H1 (cell line): ENCODE measurements at regions not wholly inside any gene's neighbourhood (a gene's known extent, or its start where the extent isn't known, plus 50 kb on each side); places are given as distances from the start of the nearest gene placed in this dataset.

Source experiments
- CTCF ChIA-PET: fragments of 300-600 bp; sonication (Branson Sonifier 250); formaldehyde crosslinking; loops from one replicate; lab custom pipeline; 2021; ENCODE audit not compliant: partially characterized antibody; lab: Charles Lee
- POLR2A ChIA-PET: fragments of 300-600 bp; sonication (Branson Sonifier 250); formaldehyde crosslinking; loops from one replicate; lab custom pipeline; 2021; ENCODE audit warnings: inconsistent platforms; ENCODE audit not compliant: partially characterized antibody; lab: Charles Lee
- DNase-seq, 2 experiments: peaks; one replicate each; pipeline versions ENCODE4 v3.0.0 to v3.0.0-alpha.2; 2010 to 2022; ENCODE audit warnings: low spot score in 2 of 2, low read depth in 1 of 2, mixed read lengths in 1 of 2
- FAIRE-seq: peaks from 2 replicates; lab custom pipeline; 2011; peaks lifted over from hg19 to GRCh38; lab: Jason Lieb, UNC
- H2AFZ ChIP-seq: 2 replicates; pipeline ENCODE4 v1.8.1; 2012; ENCODE audit warnings: low read length, inconsistent platforms
- H2AK5ac ChIP-seq: 2 replicates; pipeline ENCODE4 v1.6.1; 2013; ENCODE audit warnings: low read depth, low read length
- H2BK120ac ChIP-seq: replicated peaks from 2 replicates; pipeline ENCODE3; 2013; ENCODE audit warnings: low read depth, low read length, inconsistent platforms
- H2BK12ac ChIP-seq: 2 replicates; pipeline ENCODE4 v1.6.1; 2013; ENCODE audit warnings: low read depth, low read length
- H2BK15ac ChIP-seq: 2 replicates; pipeline ENCODE4 v1.6.1; 2013; ENCODE audit warnings: low read length
- H2BK20ac ChIP-seq: 2 replicates; pipeline ENCODE4 v1.6.1; 2013; ENCODE audit warnings: low read length
- H2BK5ac ChIP-seq: 2 replicates; pipeline ENCODE4 v1.6.1; 2013; ENCODE audit warnings: low read depth, low read length
- H3K14ac ChIP-seq: 2 replicates; pipeline ENCODE4 v1.6.1; 2013; ENCODE audit warnings: inconsistent platforms; ENCODE audit not compliant: insufficient read length
- H3K18ac ChIP-seq: 2 replicates; pipeline ENCODE4 v1.6.1; 2013; ENCODE audit warnings: low read length; ENCODE audit errors: extremely low read depth
- H3K23ac ChIP-seq: 2 replicates; pipeline ENCODE4 v1.6.1; 2013; ENCODE audit warnings: inconsistent platforms; ENCODE audit not compliant: insufficient read length
- H3K23me2 ChIP-seq: 2 replicates; pipeline ENCODE4 v1.6.1; 2013; ENCODE audit warnings: low read depth, low read length
- H3K27ac ChIP-seq: 2 replicates; pipeline ENCODE4 v1.6.1; 2011; ENCODE audit warnings: low read depth, low read length, inconsistent platforms
- H3K27me3 ChIP-seq, 4 experiments: replicated peaks in 1 of 4; 1 replicate in 1 of 4; 2 replicates in 3 of 4; pipeline versions ENCODE4 v1.6.1 to v1.8.1; 2011 to 2013; ENCODE audit warnings: low read length in 3 of 4, mild to moderate bottlenecking in 3 of 4, inconsistent platforms in 2 of 4, mixed read lengths in 2 of 4, moderate library complexity in 1 of 4; ENCODE audit not compliant: control insufficient read depth in 3 of 4, insufficient read depth in 3 of 4; ENCODE audit errors: extremely low read depth in 1 of 4
- H3K36me3 ChIP-seq, 4 experiments: 2 replicates each; pipeline versions ENCODE4 v1.6.1 to v1.8.1; 2011 to 2013; ENCODE audit warnings: mild to moderate bottlenecking in 4 of 4, low read length in 3 of 4, moderate library complexity in 2 of 4, control low read depth in 1 of 4, inconsistent platforms in 1 of 4; ENCODE audit not compliant: insufficient read depth in 4 of 4, control insufficient read depth in 2 of 4
- H3K4ac ChIP-seq: replicated peaks from 2 replicates; pipeline ENCODE3; 2013; ENCODE audit warnings: low read length, low read depth, mixed read lengths, inconsistent platforms; ENCODE audit not compliant: insufficient read length
- H3K4me1 ChIP-seq, 4 experiments: replicated peaks in 1 of 4; 1 replicate in 1 of 4; 2 replicates in 3 of 4; pipeline versions ENCODE4 v1.6.1 to v1.8.1; 2011 to 2013; ENCODE audit warnings: low read length in 3 of 4, inconsistent platforms in 2 of 4, mixed read lengths in 1 of 4; ENCODE audit not compliant: insufficient read depth in 4 of 4, control insufficient read depth in 3 of 4
- H3K4me2 ChIP-seq, 2 experiments: 2 replicates each; pipeline versions ENCODE4 v1.6.1 to v1.8.1; 2011 to 2013; ENCODE audit warnings: low read depth in 2 of 2, low read length in 2 of 2, control low read depth in 1 of 2, inconsistent platforms in 1 of 2, mild to moderate bottlenecking in 1 of 2; ENCODE audit not compliant: insufficient read depth in 1 of 2
- H3K4me3 ChIP-seq, 4 experiments: fragments of 200-600, 300-600 bp in 1 of 4; sonication (generic), shearing (Covaris generic), sonication (Bioruptor Twin) in 1 of 4; 2 replicates each; pipeline versions ENCODE4 v1.5.1 to v1.8.1; 2011 to 2016; ENCODE audit warnings: low read length in 4 of 4, low read depth in 3 of 4, control low read depth in 2 of 4, inconsistent platforms in 2 of 4, mild to moderate bottlenecking in 2 of 4, mixed read lengths in 1 of 4, moderate library complexity in 1 of 4; ENCODE audit not compliant: insufficient read depth in 2 of 4; ENCODE audit errors: extremely low read depth in 1 of 4
- H3K56ac ChIP-seq: replicated peaks from 2 replicates; pipeline ENCODE3; 2013; ENCODE audit warnings: low read depth, mild to moderate bottlenecking, mixed read lengths, low read length, inconsistent platforms; ENCODE audit not compliant: insufficient read length
- H3K79me1 ChIP-seq: 2 replicates; pipeline ENCODE4 v1.6.1; 2013; ENCODE audit warnings: low read depth, low read length, control low read depth
- H3K79me2 ChIP-seq, 2 experiments: 2 replicates each; pipeline versions ENCODE4 v1.6.1 to v1.8.1; 2012 to 2013; ENCODE audit warnings: low read length in 2 of 2, mild to moderate bottlenecking in 2 of 2, inconsistent platforms in 1 of 2; ENCODE audit not compliant: insufficient read depth in 2 of 2, control insufficient read depth in 1 of 2
- H3K9ac ChIP-seq, 4 experiments: replicated peaks in 1 of 4; 1 replicate in 1 of 4; 2 replicates in 3 of 4; pipeline versions ENCODE4 v1.6.1 to v1.8.1; 2011 to 2013; ENCODE audit warnings: low read depth in 3 of 4, low read length in 3 of 4, control low read depth in 2 of 4, mild to moderate bottlenecking in 2 of 4, moderate library complexity in 2 of 4, inconsistent platforms in 1 of 4; ENCODE audit errors: extremely low read depth in 1 of 4
- H3K9me3 ChIP-seq, 2 experiments: 2 replicates each; pipeline versions ENCODE4 v1.6.1 to v1.8.1; 2012 to 2013; ENCODE audit warnings: mild to moderate bottlenecking in 2 of 2, moderate library complexity in 2 of 2, control low read depth in 1 of 2, inconsistent platforms in 1 of 2, low read depth in 1 of 2, low read length in 1 of 2, mixed read lengths in 1 of 2; ENCODE audit not compliant: insufficient read depth in 2 of 2
- H4K20me1 ChIP-seq, 2 experiments: replicated peaks in 1 of 2; 2 replicates each; pipeline versions ENCODE3 to v1.8.1; 2011 to 2013; ENCODE audit warnings: inconsistent platforms in 2 of 2, low read length in 2 of 2, mild to moderate bottlenecking in 1 of 2; ENCODE audit not compliant: insufficient read depth in 2 of 2, control insufficient read depth in 1 of 2
- H4K5ac ChIP-seq: 2 replicates; pipeline ENCODE4 v1.6.1; 2013; ENCODE audit warnings: low read length, low read depth, mixed read lengths, inconsistent platforms; ENCODE audit not compliant: insufficient read length
- H4K8ac ChIP-seq: 2 replicates; pipeline ENCODE4 v1.8.0; 2013; ENCODE audit warnings: mild to moderate bottlenecking, moderate library complexity, low read length, inconsistent platforms; ENCODE audit not compliant: insufficient read depth; ENCODE audit errors: extremely low read depth
- H4K91ac ChIP-seq: replicated peaks from 2 replicates; pipeline ENCODE3; 2013; ENCODE audit warnings: low read length, mixed read lengths, inconsistent platforms; ENCODE audit not compliant: insufficient read length
- BCL11A ChIP-seq, 2 experiments: IDR thresholded peaks; one replicate each; pipeline ENCODE4 v1.6.1; 2011; ENCODE audit warnings: low read depth in 2 of 2, low read length in 2 of 2, mild to moderate bottlenecking in 2 of 2
- FOSL1 ChIP-seq: IDR thresholded peaks from 2 replicates; pipeline ENCODE4 v1.6.1; 2011; ENCODE audit warnings: mild to moderate bottlenecking, low read depth, low read length, moderate library complexity; ENCODE audit not compliant: insufficient read depth
- KDM1A ChIP-seq: fragments of 200-600, 300-600 bp; sonication (generic); IDR thresholded peaks from 2 replicates; pipeline ENCODE4 v1.7.1; 2016; ENCODE audit warnings: mild to moderate bottlenecking, low read length, borderline replicate concordance
- POU5F1 ChIP-seq: IDR thresholded peaks from 2 replicates; pipeline ENCODE4 v1.6.1; 2011; ENCODE audit warnings: low read depth, mild to moderate bottlenecking, low read length, moderate library complexity
- RAD21 ChIP-seq, 2 experiments: IDR thresholded peaks in 1 of 2; conservative IDR thresholded peaks in 1 of 2; 2 replicates each; pipeline ENCODE4 v1.6.1; 2011; ENCODE audit warnings: low read depth in 2 of 2, low read length in 2 of 2, improper control_type of control experiment in 1 of 2, inconsistent platforms in 1 of 2, mild to moderate bottlenecking in 1 of 2, moderate library complexity in 1 of 2
- RFX5 ChIP-seq: IDR thresholded peaks from 2 replicates; pipeline ENCODE4 v1.6.1; 2011; ENCODE audit warnings: low read depth, low read length, improper control_type of control experiment, borderline replicate concordance
- SP4 ChIP-seq: IDR thresholded peaks from 2 replicates; pipeline ENCODE4 v1.6.1; 2012; ENCODE audit warnings: low read length, inconsistent platforms
- SUZ12 ChIP-seq: fragments of 200-600 bp; sonication (generic); IDR thresholded peaks from 2 replicates; pipeline ENCODE4 v1.6.1; 2012; ENCODE audit warnings: mild to moderate bottlenecking, inconsistent platforms, low read length, moderate library complexity, mixed read lengths
- TAF1 ChIP-seq: IDR thresholded peaks from 2 replicates; pipeline ENCODE4 v1.6.1; 2011; ENCODE audit warnings: mild to moderate bottlenecking, low read depth, low read length
- USF2 ChIP-seq: IDR thresholded peaks from 2 replicates; pipeline ENCODE4 v1.6.1; 2011; ENCODE audit warnings: low read length, improper control_type of control experiment
- YY1 ChIP-seq: IDR thresholded peaks from 2 replicates; pipeline ENCODE4 v1.6.1; 2011; ENCODE audit warnings: low read depth, mild to moderate bottlenecking, low read length
- WGBS, 2 experiments: shearing (Covaris generic) in 1 of 2; methylation state at CpG; one replicate each; pipeline versions ENCODE4 v1.1.6 to v1.1.7; 2013 to 2015; ENCODE audit warnings: low lambda C conversion rate in 2 of 2, mixed read lengths in 2 of 2, inconsistent platforms in 1 of 2, low coverage in 1 of 2, missing lambda C conversion rate in 1 of 2; ENCODE audit not compliant: insufficient replicate concordance in 2 of 2, insufficient coverage in 1 of 2, insufficient read length in 1 of 2; ENCODE audit errors: extremely low coverage in 1 of 2, missing lambda C conversion rate in 1 of 2; 5-methylcytosine and 5-hydroxymethylcytosine counted together

GRCh38 chr3:120841264-120841663 is 66.7 kb upstream of the STXBP5L start:
- Histone ChIP-seq H3K4ac (no peak overlapping the region), H3K9ac (no peak overlapping the region), H4K91ac (no peak overlapping the region), H3K23me2 (no peaks in the 10 kb centered on the region), H3K18ac (no peak overlapping the region), H3K79me1 (no peaks in the 10 kb centered on the region), H3K4me3 (no peak overlapping the region), H3K27me3 (no peaks in the 10 kb centered on the region), H3K4me1 (peaks cover 0 to 5% (median 1%) of the 10 kb centered on the region in 4 experiments; a peak in 2 of 7 replicates), H4K8ac (no peak overlapping the region), H3K14ac (no peak overlapping the region), H3K79me2 (no peaks in the 10 kb centered on the region), H2BK120ac (no peak overlapping the region), H3K23ac (no peak overlapping the region), H3K27ac (no peak overlapping the region), H2BK5ac (no peak overlapping the region), H3K56ac (no peak overlapping the region), H2BK20ac (no peak overlapping the region), H3K36me3 (no peaks in the 10 kb centered on the region), H3K4me2 (no peak overlapping the region), H2AFZ (no peak overlapping the region), H3K9me3 (no peaks in the 10 kb centered on the region), H2BK12ac (no peak overlapping the region), H2BK15ac (no peak overlapping the region), H4K5ac (no peak overlapping the region), H2AK5ac (no peak overlapping the region), H4K20me1 (no peaks in the 10 kb centered on the region)
- no peak for DNase-seq
- WGBS, 2 experiments: 80% methylated on average over 1 of the region's 1 CpG; no CpG with 5 or more reads in 1 of the 2 experiments
- no peak for FAIRE-seq
- ChIA-PET POLR2A (no interaction called here), CTCF (interaction anchor here (0.6 kb wide), 1 partner anchor 25 kb away, joined by 3 read pairs; no protein-coding TSS in a partner anchor)
- TF ChIP-seq SP4 (no peak), RAD21 (IDR thresholded peaks at IDR 0.05 in 1 of 2, conservative IDR thresholded peaks at IDR 0.05 in 1 of 2; ENCODE audit: low read depth in 2 of 2, low read length in 2 of 2) (no peak), POU5F1 (no peak), USF2 (no peak), BCL11A (IDR thresholded peaks at IDR 0.05; ENCODE audit: low read depth in 2 of 2, low read length in 2 of 2) (no peak), TAF1 (no peak), FOSL1 (no peak), KDM1A (no peak), RFX5 (no peak), SUZ12 (no peak), YY1 (no peak)
